GM13977 (cell line): ENCODE measurements at regions not wholly inside any gene's neighbourhood (a gene's known extent, or its start where the extent isn't known, plus 50 kb on each side); places are given as distances from the start of the nearest gene placed in this dataset.

ENCODE experiments used
- DNase-seq: peaks from one replicate; pipeline ENCODE4 v3.0.0; 2012; ENCODE audit warnings: low spot score
- CTCF ChIP-seq: IDR thresholded peaks from 2 replicates; pipeline ENCODE4 v1.5.1; 2012; ENCODE audit warnings: mild to moderate bottlenecking, control low read depth; ENCODE audit not compliant: insufficient read depth; ENCODE audit errors: extremely low read depth, missing control alignments
- in situ Hi-C: fragments of 300-500 bp; cut with MboI; formaldehyde crosslinking; loops from one replicate; pipeline ENCODE4 v1.12.0; 2022; ENCODE audit warnings: low sequenced_read_pairs, low pct_unique_long_range_greater_than_20kb, mixed read lengths, inconsistent platforms; ENCODE audit not compliant: unreplicated experiment

DNA sequence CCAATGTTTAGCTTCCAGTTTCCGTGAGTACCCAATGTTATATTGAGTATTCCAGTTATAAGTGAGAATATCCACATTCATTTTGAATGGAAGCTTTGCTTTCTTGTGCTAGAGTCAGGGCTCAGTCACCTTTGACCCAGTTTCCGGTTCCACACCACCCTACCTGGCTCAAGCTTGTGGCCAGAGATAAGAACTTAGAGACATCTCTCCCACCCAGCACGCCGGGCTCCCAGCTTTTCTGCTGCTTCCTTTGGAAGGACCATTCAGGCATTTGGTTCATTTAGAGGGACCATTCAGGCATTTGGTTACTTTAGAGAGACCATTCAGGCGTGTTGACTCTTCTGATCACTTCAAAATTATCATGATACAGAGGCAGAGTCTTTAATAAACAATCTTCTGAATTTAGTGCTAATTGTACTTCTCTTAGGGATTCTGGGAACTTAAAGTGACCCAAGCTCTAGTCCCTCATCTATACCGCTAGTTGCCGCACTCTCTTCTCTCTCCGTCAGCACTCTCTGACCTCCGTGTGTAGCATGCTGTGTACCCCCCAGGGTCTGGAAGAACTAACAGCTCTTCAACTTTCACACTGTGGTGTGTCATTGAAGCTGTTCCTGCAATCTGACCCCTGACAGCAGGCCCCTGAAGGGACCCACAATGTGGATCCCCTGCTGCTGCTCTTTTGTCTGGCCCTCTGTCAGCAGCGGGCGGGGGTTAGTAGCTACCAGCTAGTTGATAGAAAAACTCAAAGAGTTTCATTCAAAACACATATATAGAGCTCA, 943.1 kb downstream of the ARAP2 start:
- TF ChIP-seq CTCF: no peak
- in situ Hi-C loops: no loop called here
- no peak for DNase-seq

GRCh38 chr4:35315419-35315818, 928.9 kb downstream of the ARAP2 start:
- DNase-seq: no peak
- no peak for TF ChIP-seq CTCF
- in situ Hi-C loops: no loop called here

DNA sequence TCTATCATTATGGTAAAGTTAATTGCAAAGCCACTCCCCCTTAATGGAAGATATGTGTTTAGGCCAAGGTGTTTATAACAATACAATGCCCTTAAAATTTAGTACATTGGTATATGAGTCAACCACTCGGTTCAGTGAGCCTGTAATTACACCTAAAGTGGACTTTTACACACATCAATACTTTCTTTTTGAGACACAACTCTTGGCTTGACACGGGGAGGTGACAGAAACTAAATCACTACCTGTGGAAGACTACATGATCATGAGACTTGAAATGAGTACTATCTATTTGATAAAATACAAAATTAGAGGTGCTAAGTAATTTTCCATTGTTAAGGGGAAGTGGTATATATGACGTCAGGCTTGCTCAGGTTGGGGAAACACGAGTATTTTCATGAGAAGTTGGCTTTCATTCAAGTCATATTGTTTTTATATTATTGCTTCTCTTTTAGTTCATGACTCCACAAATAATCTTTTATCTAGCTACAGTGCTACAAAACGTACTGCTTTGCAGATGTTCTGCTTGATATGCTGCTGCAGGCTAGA, 918.3 kb downstream of the ARAP2 start:
- in situ Hi-C loops: no loop called here
- DNase-seq: no peak
- no peak for TF ChIP-seq CTCF

GRCh38 chr4:35342833-35343232, 901.5 kb downstream of the ARAP2 start:
- no peak for DNase-seq
- TF ChIP-seq CTCF: no peak
- in situ Hi-C loops: no loop called here

DNA sequence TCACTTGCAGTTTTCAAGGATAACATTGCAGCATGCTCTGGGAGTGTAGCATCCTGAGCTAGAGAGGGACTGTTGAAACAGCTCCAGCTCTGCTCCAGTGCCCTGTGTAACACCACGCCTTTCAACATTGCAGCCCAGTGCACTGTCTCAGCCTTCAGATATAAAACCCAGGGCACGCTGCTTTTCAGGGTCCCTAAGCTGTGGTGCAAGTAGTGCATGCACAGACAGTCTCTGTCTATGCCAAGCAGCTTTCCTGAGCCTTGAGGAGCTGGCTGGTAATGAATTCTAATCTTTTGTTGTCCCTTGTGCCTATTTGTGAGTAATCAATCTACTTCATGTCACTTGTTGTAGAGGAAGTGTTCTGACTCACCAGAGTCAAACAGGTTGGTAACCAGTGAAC, 897.0 kb downstream of the ARAP2 start:
- in situ Hi-C loops: no loop called here
- no peak for TF ChIP-seq CTCF
- DNase-seq: no peak

GRCh38 chr4:35358001-35358584, 886.2 kb downstream of the ARAP2 start:
- in situ Hi-C loops: no loop called here
- DNase-seq: no peak
- no peak for TF ChIP-seq CTCF
